Stimulated activated CD4-positive, alpha-beta T cell treated with anti-CD3 and anti-CD28 coated beads, Interleukin-2, amount 100 ng/mL, for 24 hours (primary cell): ENCODE measurements at regions not wholly inside any gene's neighbourhood (a gene's known extent, or its start where the extent isn't known, plus 50 kb on each side); places are given as distances from the start of the nearest gene placed in this dataset.
A peak's percentile ranks its signal among the peaks of the same experiment; 100 is the strongest.
"Not testable (repeated sequence)": the region's sequence is repeated elsewhere in the genome, so short reads cannot be mapped to it uniquely, and the experiment has no call there.

Experiments
- DNase-seq, 2 donors: peaks; one replicate each; pipeline ENCODE4 v3.0.0-alpha.2; 2020

DNA sequence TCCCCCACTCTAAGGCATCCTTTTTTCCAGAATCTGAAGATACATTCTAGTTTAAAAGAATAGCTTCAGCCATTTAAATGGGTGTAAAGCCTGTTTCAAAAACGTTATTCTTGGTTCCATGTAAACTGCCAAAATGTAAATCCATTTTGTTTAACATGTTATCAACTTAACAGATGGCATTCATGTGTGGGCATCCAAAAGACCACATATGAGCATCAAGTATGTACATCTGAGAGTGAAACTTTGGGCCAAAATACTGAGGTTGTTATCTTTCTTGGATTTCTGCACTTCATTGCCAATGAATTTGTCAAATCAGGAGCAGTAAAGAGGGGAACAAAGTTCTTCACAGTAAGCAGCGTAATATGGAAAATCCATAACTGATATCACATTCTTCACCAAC is 395.4 kb downstream of the ZNF804A start:
- DNase-seq, result no peak

DNA sequence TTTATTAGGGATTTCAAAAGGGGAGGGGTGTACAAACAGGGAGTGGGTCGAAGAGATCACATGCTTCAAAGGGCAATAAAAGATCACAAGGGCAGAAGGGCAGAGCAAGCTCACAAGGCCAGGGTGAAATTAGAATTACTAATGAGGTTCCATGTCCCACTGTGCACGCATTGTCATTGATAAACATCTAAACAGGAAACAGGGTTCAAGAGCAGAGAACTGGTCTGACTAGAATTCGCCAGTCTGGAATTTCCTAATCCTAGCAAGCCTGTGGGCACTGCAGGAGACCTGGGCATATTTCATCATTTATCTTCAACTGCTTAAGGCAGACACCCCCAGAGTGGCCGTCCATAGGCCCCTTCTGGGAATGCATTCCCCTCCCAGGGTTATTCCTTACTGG is 408.2 kb downstream of the ZNF804A start:
- no peak for DNase-seq

DNA sequence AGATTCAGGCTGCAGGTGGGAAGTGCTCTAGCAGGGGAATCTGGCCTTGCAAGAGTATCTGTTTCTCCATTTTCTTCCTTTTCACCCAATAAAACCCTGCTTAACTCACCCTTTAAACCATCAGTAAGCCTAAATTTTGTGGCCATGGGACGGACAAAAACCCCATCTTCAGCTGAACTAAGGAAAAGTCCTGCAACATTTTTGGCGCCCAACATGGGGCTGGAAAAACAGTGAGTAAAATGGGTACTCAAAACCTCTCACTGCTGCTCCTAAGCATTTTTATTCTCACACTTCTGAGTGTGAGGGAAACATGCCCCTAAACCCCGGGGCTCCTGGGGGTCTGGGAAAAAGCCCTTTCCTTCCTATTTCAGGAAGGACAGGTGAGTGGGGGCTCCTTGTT is 414.3 kb downstream of the ZNF804A start:
- DNase-seq, result peak in 1 of 2 donors; percentile 0

GRCh38 chr2:185014076-185014475 is 415.7 kb downstream of the ZNF804A start:
- no peak for DNase-seq

DNA sequence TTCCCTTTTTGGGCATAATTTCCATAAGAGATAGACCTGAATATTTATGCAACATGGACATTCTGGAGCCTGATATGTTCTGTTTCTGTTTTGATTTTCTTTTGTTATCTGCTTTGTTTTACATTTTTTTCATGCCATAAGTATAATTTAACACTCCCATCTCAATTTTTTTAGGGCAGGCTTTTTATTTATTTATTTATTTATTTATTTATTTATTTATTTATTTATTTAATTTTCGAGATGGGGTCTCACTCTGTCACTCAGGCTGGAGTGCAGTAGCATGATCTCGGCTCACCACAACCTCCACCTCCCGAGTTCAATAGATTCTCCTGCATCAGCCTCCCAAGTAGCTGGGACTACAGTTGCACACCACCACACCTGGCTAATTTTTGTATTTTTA is 427.6 kb downstream of the ZNF804A start:
- DNase-seq, result not testable (repeated sequence)

DNA sequence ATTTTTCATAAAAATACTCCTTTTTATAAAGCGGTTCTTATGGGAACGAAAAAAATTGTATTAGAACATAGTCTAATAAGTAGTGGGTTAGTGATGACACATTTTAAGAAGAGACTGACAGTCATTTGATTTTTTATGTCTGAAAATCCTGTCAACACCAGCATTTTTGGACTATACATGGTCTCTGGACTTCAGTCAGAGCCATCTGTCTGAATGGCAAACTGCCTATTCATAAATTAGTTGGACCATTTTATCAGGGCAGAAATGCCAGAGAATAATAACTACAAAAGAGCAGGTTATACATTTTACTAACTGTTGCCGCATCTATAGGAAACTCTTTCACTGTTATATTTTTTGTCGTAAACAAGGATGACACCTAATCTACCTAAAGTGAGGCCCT is 437.6 kb downstream of the ZNF804A start:
- no peak for DNase-seq

GRCh38 chr2:185044323-185044874 is 446.1 kb downstream of the ZNF804A start:
- no peak for DNase-seq

GRCh38 chr2:185050804-185051203 is 452.5 kb downstream of the ZNF804A start:
- no peak for DNase-seq

DNA sequence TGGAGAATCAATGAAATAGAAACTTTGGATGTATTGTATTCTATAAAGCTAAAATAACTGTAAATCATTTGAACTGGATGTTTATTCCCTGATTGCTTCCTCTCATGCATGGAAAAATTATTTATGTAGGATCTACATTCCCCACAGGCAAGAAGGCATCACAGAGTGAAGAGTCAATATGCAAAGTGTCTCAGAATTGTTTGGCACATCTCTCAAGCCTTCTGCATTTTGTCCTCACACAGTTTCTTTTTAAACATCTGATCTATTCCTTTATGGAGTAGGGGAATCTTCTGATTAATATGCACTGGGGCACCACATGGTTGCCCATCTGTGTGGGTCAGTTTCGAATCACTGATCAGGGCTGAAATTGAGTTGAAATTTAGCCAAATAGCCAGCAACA is 465.4 kb downstream of the ZNF804A start:
- DNase-seq, result no peak

DNA sequence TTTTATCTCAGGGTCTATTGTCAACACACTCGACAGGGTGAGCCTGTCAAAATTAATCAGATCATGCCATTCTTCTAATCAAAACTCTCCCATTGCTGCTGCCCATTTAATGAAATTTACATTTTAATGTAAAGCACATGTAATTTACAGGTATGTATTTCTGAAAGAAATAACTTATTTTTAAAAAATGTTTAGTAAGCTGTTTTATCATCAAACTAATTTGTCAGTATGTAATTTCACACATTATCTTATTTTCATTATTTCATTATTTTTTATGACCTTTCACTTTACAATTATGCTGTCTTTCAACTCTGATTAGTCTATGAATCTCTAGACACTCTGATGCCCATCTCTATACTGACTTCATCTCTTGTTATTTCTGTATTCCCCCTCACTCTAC is 467.8 kb downstream of the ZNF804A start:
- DNase-seq, result no peak

GRCh38 chr2:185069107-185069506 is 470.8 kb downstream of the ZNF804A start:
- DNase-seq, result no peak

GRCh38 chr2:185074156-185074555 is 475.8 kb downstream of the ZNF804A start:
- DNase-seq, result no peak

- DNase-seq, result no peak
These were observed 484.4 kb downstream of the ZNF804A start for GRCh38 chr2:185082749-185083148.

DNA sequence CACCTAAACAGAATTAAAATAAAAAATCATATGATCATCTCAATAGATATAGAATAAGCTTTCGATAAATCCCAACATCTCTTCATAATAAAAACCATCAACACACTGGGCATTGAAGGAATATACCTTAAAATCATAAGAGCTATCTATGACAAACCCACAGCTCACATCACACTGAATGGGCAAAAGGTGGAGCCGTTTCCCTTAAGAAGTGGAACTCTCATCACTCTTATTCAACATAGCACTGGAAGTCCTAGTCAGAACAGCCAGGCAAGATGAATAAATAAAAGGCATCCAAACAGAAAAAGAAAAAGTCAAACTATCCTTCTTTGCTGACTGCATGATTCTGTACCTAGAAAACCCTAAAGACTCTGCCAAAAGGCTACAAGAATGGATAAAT is 510.3 kb downstream of the ZNF804A start:
- no peak for DNase-seq

GRCh38 chr2:185127412-185127811 is 529.1 kb downstream of the ZNF804A start:
- no peak for DNase-seq

- no peak for DNase-seq
These were observed 530.0 kb downstream of the ZNF804A start for GRCh38 chr2:185128346-185128745.

DNA sequence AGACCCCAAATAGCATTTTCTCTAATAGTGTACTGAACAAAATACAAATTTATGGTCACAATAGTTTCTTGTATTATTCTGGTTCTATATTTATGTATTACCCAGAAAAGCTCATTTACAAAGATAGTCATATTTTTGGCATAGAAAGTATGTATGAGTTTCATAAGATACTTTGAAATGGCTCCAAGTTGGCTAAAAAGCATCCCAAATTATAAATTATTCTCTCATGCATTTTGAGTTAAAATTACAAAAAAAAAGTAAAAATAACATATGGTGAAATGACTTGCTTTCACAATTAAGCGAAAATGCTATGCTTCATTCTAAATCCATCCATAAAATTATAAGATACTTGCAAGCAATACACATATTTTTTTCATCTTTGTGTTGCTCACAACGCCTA is 530.7 kb downstream of the ZNF804A start:
- no peak for DNase-seq

DNA sequence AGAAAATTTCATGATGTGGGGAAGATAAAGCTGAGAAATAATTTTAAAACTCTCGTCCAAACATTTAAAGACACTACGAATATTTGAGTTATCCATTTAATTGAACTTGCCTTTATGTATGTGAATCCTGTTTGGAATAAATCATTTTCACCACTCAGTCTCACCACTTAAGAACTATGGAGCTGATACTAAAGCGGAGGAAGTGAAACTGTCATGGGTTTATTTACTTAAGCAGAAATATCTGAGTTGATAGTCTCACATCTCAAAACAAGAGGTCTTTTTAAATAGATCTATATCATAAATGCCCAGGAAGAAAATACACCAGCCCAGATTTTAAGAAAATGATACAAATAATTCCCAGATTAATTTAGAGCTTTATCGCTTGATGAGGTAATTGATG is 532.4 kb downstream of the ZNF804A start:
- no peak for DNase-seq

- no peak for DNase-seq
These were observed 534.2 kb downstream of the ZNF804A start for GRCh38 chr2:185132501-185133041.

- no peak for DNase-seq
These were observed 539.4 kb downstream of the ZNF804A start for GRCh38 chr2:185137700-185138099.

DNA sequence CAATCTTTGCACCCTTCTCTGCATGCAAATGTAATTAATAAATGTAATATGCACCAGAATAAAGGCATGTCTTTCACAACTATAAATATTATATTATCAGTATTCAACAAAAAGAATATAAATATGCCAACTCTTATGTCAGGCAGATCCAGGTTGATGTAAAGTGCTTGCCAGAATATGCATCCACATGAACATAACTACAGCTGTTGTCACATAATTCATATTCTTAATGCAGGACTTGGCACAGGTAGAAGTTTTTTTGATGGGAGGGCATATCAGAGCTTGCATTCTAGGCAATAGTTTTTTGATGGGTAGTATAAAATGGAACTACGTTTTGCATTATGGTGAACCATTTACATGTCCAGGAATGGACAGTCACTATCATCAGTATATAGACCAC is 544.3 kb downstream of the ZNF804A start:
- no peak for DNase-seq

DNA sequence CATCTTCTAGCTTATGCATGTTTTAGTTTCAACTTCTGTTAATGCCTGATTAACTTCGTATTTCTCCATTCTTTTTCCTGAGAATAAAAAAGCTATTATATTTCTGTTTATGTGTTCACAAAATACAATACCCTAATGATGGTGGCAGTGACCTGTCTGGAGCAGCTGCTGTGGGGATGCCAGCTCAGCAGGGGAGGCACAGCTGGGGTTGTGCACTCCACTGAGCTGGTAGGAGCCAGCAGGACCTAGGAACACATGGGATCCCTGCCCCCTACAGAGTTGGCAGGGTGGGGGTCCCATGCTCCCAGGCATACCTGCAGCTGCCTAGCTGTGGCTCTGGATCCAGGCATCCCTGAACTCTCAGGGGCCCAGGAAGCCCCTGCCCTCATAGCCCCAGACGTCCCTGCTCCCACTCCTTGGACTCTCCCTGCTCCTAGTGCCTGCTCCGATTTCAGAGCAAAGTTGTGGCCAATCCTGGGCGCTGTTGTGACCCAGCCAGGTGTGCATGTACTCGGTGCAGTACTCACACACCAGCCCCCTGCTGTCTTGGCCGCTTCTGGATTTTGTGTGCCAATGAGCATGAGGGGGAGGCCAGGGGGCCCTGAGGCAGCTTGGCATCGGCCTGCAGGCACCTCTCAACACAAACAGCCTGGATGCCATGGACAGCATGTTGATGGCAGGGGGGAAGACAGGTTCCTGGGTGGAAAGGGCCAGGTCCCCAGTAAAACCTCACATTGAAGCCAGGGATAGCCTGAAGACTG is 546.0 kb downstream of the ZNF804A start:
- DNase-seq, result no peak

DNA sequence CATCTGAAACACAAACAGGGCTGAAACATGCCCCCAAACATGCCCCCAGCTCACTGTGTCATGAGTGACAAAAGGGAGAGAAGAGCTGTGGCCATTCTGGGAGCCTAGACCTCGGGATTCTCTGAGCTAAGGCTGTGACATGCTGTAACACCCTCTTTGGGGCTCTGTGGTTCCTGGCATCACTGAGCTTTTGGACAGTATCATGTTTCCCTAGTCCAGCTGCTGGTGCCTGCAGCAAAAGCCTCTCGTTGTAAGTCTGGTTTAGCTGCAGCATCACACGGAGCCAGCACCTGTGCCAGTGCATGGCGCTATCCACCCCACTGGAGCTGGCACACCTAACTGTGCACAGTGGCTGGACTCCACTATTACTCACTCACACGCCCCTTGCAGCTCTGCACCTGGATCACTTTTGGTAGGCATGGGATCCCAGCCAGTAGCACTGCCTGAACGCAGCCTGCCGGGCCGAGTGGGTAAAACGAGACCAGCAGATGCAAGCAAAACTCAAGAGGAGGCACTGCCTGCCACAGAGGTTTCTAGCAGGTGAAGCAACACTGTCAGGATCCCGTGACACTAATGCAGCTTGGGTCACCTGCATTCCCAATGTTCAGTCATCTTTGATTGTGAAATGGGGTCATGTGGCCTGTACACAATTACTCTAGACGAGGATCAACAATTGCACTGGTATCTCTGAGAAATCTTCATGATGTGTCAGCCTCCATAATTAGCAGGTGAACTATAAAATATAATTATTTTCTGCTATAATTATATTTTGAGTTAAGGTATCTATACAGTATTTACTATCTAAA is 547.2 kb downstream of the ZNF804A start:
- no peak for DNase-seq

DNA sequence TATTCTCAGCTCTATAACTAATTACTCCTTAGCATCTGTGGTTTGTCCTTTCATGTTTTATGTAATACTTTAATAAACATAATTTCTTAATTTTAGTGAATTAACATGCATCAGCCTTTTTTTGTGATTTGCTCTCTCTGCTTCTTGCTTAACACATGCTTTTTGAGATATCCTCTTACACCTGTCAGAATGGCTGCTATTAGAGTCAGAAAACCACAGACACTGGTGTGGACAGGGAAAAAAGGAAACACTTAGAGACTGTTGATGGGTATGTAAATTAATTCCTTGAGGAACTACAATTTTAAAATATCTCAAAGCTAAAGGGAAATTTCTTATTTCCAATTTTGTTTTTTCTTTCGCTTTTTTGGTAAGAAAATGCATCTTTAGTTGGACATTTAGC is 549.0 kb downstream of the ZNF804A start:
- no peak for DNase-seq
